Aorta (tissue), 5 donors: ENCODE measurements at regions not wholly inside any gene's neighbourhood (a gene's known extent, or its start where the extent isn't known, plus 50 kb on each side); places are given as distances from the start of the nearest gene placed in this dataset.

Experiments used
- ATAC-seq: fragments of 200-7000 bp; cut with Tn5 transposase; one replicate; pipeline ENCODE4 v1.9.1; 2022; ENCODE audit warnings: moderate library complexity; ENCODE audit not compliant: low FRiP score
- DNase-seq, 2 donors: peaks; one replicate each; pipeline ENCODE4 v3.0.0-alpha.2; 2020
- H3K27ac ChIP-seq, 2 donors: one replicate each; pipeline ENCODE4 v1.5.1; 2013; ENCODE audit warnings: low read length in 2 of 2, mild to moderate bottlenecking in 2 of 2, moderate library complexity in 2 of 2, control low read depth in 1 of 2, inconsistent platforms in 1 of 2, low read depth in 1 of 2
- H3K27me3 ChIP-seq, 2 donors: one replicate each; pipeline ENCODE4 v1.6.1; 2013; ENCODE audit warnings: control low read depth in 1 of 2, low read length in 1 of 2, mild to moderate bottlenecking in 1 of 2, moderate library complexity in 1 of 2; ENCODE audit not compliant: insufficient read depth in 2 of 2, control insufficient read depth in 1 of 2
- H3K36me3 ChIP-seq, 2 donors: one replicate each; pipeline ENCODE4 v1.6.1; 2013; ENCODE audit warnings: control low read depth in 1 of 2, low read length in 1 of 2, mild to moderate bottlenecking in 1 of 2; ENCODE audit not compliant: insufficient read depth in 2 of 2, control insufficient read depth in 1 of 2
- H3K4me1 ChIP-seq, 2 donors: one replicate each; pipeline ENCODE4 v1.6.1; 2013; ENCODE audit warnings: low read length in 2 of 2, control low read depth in 1 of 2, mild to moderate bottlenecking in 1 of 2, moderate library complexity in 1 of 2; ENCODE audit not compliant: insufficient read depth in 2 of 2, control insufficient read depth in 1 of 2
- H3K4me3 ChIP-seq, 2 donors: one replicate each; pipeline ENCODE4 v1.5.1; 2013; ENCODE audit warnings: low read length in 2 of 2, control low read depth in 1 of 2, mild to moderate bottlenecking in 1 of 2
- H3K9me3 ChIP-seq: one replicate; pipeline ENCODE4 v1.6.1; 2013; ENCODE audit warnings: mild to moderate bottlenecking, low read length; ENCODE audit not compliant: control insufficient read depth
- WGBS, 2 donors: extraction: QIAGEN DNeasy Blood & Tissue Kit; methylation state at CpG; one replicate each; pipeline ENCODE4 v1.1.7; 2013; 5-methylcytosine and 5-hydroxymethylcytosine counted together
- intact Hi-C, 2 donors: fragments of 100-400 bp; cut with DNase I; formaldehyde crosslinking; loops; one replicate each; pipeline versions ENCODE4 v1.14.2 to v1.15.0; 2022
- donor health status: healthy with polysubstance abuse.
- donor health status: Bipolar disorder and iron deficiency.
- donor health status: DM: no; HTN: no; CAD: no.
- donor health status: DM: no; HTN: no; CAD: no.
- donor health status: DM: yes; HTN: yes; CAD: no.

DNA sequence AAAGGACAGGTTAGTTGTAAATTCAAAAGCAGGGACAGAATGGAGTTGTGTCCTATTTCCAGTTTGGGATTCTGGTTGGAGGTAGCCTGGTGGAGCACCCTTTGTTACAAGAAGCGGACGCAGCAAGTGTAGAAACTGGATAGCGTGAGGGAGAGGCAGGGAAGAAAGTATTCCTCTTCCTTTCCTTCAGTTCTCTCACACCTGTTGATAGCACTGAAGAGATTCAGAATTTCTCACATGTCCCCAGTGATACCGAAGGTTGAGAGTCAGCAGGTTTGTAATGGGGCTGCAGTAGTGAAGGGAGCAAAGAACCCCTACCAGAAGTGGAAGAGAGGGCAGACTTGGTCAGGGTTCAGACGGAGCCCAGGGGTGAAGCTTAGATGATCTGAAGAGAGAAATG is 399.2 kb downstream of the SPRY2 start:
- Histone ChIP-seq H3K4me1 (peaks cover 0 to 2% of the 10 kb centered on the region in 2 donors), H3K27me3 (no peaks in the 10 kb centered on the region), H3K27ac (no peak overlapping the region), H3K9me3 (no peaks in the 10 kb centered on the region), H3K36me3 (no peaks in the 10 kb centered on the region), H3K4me3 (no peak overlapping the region)
- DNase-seq, result no peak
- intact Hi-C loops, result no loop called here
- WGBS, 2 donors, result 94 to 98% methylated on average over 5 of the region's 5 CpGs
- no peak for ATAC-seq

DNA sequence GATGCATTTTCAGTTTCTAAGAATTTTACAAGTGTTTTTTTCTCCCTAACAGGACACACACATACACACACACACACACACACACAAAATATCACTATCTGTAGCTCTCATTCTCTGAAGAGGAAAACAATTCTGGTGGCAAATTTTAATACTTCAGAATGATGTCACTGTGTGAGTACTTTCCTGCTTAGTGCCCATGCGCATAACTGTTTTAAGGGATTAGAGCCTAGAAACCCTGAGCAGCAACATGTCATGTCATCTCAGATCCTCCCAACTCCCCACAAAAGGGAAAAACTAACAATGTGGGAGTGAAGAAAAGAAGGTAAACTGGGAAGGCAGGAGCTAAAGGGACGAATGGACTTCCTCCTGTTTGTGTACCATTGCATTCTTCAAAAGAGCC is 401.2 kb downstream of the SPRY2 start:
- DNase-seq (no peak), ATAC-seq (no peak)
- no peaks in the 10 kb centered on the region for H3K27me3 ChIP-seq
- intact Hi-C loops, result loop anchor here (5.0 to 10.0 kb wide), 7 partner anchors 108 to 535 kb away; partner anchors contain the start of genes RBM26 (in 1 of the 2) and SPRY2 (in 1 of the 2)
- H3K4me3 ChIP-seq, result no peak overlapping the region
- WGBS, 2 donors, result 68% methylated on average over 2 of the region's 2 CpGs
- no peak overlapping the region for H3K27ac ChIP-seq
- H3K9me3 ChIP-seq, result no peaks in the 10 kb centered on the region
- H3K36me3 ChIP-seq, result no peaks in the 10 kb centered on the region
- H3K4me1 ChIP-seq, result peaks cover 2 to 3% of the 10 kb centered on the region in 2 donors

DNA sequence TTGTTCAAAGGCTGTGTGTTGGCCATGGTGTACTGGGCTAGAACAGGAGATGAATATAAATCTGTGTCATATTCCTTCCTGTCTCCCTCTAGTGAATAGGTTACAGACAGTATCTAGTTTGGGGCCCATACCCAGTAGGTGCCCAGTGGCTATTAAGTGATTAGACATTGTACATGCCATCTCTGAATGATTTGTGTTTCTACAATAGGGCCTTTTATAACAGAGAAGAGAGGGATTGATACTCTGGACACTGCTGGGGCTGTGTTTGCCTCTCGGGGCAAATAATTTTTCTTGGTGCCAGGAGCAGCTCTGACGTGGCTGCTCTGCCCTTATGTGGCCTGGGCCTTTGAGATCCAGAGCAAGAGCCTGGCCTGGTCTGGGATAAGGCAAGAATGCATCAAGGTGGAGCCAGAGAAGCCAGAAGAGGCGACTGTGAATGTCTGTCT is 403.1 kb downstream of the SPRY2 start:
- Histone ChIP-seq H3K4me3 (no peak overlapping the region), H3K27me3 (no peaks in the 10 kb centered on the region), H3K4me1 (peaks cover 2 to 3% of the 10 kb centered on the region in 2 donors), H3K9me3 (no peaks in the 10 kb centered on the region), H3K27ac (peak overlapping the region; percentile 67 to 80), H3K36me3 (no peaks in the 10 kb centered on the region)
- DNase-seq (peak in 1 of 2 donors; percentile 25), ATAC-seq (no peak)
- intact Hi-C loops, result loop anchor here (5.0 to 10.0 kb wide), 7 partner anchors 110 to 533 kb away; partner anchors contain the start of genes RBM26 (in 1 of the 2) and SPRY2 (in 1 of the 2)
- 38 to 41% methylated on average over 3 of the region's 3 CpGs for WGBS, 2 donors

DNA sequence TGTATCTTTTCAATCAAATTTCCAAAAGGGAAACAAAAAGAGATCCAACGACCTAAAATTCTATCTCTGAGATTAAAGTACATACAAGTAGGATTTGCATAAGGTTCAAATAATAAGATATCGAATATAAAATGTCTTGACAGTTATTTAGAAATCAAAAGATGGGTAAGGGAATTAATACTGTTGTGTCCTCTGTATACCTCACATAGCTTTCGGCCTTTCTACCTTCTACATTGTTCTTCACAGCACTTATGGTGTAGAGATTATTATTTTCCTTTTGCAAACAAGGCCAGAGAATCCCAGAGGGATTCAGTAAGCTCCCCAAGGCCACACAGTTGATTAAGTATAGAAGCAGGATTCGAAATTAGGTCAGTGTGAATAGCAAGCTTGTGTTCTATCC is 403.6 kb downstream of the SPRY2 start:
- intact Hi-C loops, result loop anchor here (5.0 to 10.0 kb wide), 7 partner anchors 110 to 533 kb away; partner anchors contain the start of genes RBM26 (in 1 of the 2) and SPRY2 (in 1 of the 2)
- no peaks in the 10 kb centered on the region for H3K27me3 ChIP-seq
- H3K27ac ChIP-seq, result peak overlapping the region in 1 of 2 donors; percentile 67
- no peak for ATAC-seq
- no peaks in the 10 kb centered on the region for H3K36me3 ChIP-seq
- DNase-seq, result no peak
- 79 to 88% methylated on average over 4 of the region's 4 CpGs for WGBS, 2 donors
- no peaks in the 10 kb centered on the region for H3K9me3 ChIP-seq
- H3K4me3 ChIP-seq, result no peak overlapping the region
- peaks cover 2 to 3% of the 10 kb centered on the region in 2 donors for H3K4me1 ChIP-seq

DNA sequence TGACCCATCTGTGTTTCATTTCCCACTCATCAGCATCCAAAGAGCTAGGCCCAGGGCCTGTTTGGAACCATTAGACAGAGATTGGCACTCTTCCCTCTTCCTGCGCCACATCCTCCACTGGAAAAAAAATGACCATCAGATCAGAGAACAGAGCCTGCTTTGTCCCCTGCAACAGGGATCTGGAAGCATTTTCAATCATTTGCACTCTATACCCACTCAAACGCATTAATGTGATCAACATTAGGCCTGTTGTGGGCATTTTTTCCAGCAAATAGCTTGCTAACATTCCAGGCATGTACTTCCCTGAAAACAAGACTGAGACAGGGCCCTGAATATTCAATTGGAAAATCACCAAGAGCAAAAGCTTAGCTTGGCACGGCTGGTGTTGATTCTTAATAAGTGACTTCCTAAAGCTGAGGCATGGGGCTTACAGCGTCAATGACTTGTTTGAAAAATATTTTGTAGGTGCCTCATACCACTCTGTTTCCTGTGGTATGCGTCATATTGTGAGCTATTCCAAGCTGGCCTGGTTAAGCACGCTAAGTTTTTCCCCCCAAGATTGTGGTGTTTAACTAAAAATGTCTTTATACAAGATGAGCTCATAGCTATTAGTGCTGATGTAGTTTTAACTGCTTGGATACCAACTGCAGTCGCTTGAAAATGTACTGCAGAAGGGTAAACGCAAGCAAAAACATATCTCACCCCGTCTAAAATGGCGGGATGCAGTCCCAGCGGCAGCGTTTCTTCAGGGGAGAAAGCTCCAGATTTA is 404.4 kb downstream of the SPRY2 start:
- Histone ChIP-seq H3K9me3 (no peaks in the 10 kb centered on the region), H3K27ac (peak overlapping the region; percentile 98 to 99), H3K27me3 (no peaks in the 10 kb centered on the region), H3K4me1 (peaks cover 2 to 3% of the 10 kb centered on the region in 2 donors), H3K4me3 (no peak overlapping the region), H3K36me3 (no peaks in the 10 kb centered on the region)
- 5 to 6% methylated on average over 12 of the region's 12 CpGs for WGBS, 2 donors
- intact Hi-C loops, result loop anchor here (5.0 to 10.0 kb wide), 7 partner anchors 111 to 532 kb away; partner anchors contain the start of genes RBM26 (in 1 of the 2) and SPRY2 (in 1 of the 2)
- peak; percentile 91 for ATAC-seq
- DNase-seq, result peak; percentile 39 to 52

DNA sequence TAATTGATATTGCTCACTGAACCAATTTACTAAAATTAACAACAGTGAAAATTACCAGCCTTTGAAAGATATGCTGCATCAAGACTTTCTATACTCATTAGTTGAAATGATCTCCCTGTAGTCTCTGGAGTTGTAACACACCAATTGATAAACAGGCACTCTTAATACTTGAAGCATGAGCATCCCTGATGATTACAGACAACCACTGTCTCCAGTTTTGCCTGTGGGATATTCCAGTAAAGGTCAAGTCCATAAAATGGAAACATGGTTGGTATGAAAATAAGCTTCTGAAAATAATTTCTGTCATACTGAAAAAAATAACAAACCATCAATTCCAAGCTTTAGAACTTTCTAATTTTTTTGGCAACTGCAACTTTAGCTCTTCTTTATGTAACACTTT is 405.8 kb downstream of the SPRY2 start:
- ATAC-seq (no peak), DNase-seq (no peak)
- Histone ChIP-seq H3K36me3 (no peaks in the 10 kb centered on the region), H3K27me3 (no peaks in the 10 kb centered on the region), H3K27ac (no peak overlapping the region), H3K4me3 (no peak overlapping the region), H3K9me3 (no peaks in the 10 kb centered on the region), H3K4me1 (peaks cover 2 to 3% of the 10 kb centered on the region in 2 donors)
- intact Hi-C loops, result loop anchor here (5.0 to 10.0 kb wide), 7 partner anchors 112 to 530 kb away; partner anchors contain the start of genes RBM26 (in 1 of the 2) and SPRY2 (in 1 of the 2)

DNA sequence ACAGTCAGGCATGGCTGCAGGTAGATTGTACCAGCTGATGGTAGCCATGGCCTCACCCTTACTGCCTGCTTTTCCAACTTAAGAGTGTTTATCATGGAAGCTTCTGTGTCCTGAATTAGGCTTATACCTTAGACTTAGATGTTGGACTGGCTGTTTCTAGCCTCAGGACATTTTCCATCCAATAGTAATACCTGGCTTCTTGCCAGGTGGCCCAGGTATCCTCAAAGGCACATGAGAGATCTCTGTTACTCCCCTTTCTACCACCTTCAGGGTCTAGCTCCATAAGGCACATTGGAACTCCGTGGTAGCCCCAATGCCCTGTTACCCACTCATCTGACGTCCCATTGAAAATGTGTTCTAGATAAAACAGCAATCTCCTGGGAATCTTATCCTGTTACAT is 407.5 kb downstream of the SPRY2 start:
- intact Hi-C loops, result loop anchor here in 1 of 2 donors (10.0 kb wide), 2 partner anchors 401 to 529 kb away; partner anchors contain the start of gene RBM26

DNA sequence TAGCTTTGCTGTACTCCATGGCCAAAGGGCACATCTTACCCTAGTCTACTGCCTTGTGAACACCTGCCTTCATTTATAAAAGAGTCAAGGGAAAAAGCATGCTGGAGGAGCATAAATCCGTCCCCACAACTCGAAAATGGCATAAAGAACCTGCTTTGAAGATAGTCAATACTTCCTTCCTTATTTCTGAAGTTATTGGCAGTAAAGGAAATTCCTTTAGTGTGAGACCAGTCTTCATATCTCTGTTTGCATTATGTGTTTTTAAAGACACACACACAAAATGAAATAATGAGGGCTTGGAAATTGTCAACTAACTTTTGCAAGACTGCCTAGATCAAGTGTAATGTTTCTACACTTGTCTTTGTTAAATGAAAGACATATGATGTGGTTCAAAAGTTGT is 408.4 kb downstream of the SPRY2 start:
- Histone ChIP-seq H3K36me3 (no peaks in the 10 kb centered on the region), H3K4me3 (no peak overlapping the region), H3K9me3 (no peaks in the 10 kb centered on the region), H3K4me1 (peaks cover 0 to 3% of the 10 kb centered on the region in 2 donors), H3K27ac (no peak overlapping the region), H3K27me3 (no peaks in the 10 kb centered on the region)
- intact Hi-C loops, result loop anchor here in 1 of 2 donors (10.0 kb wide), 2 partner anchors 402 to 528 kb away; partner anchors contain the start of gene RBM26
- no peak for DNase-seq
- ATAC-seq, result no peak
- WGBS, 2 donors, result 14 to 24% methylated on average over 2 of the region's 2 CpGs

More for the DNA sequence above, 407.5 kb downstream of the SPRY2 start:
- H3K9me3 ChIP-seq, result no peaks in the 10 kb centered on the region
- H3K36me3 ChIP-seq, result no peaks in the 10 kb centered on the region
- no peak overlapping the region for H3K27ac ChIP-seq
- DNase-seq (no peak), ATAC-seq (no peak)
- no peak overlapping the region for H3K4me3 ChIP-seq
- no peaks in the 10 kb centered on the region for H3K27me3 ChIP-seq
- 93 to 96% methylated on average over 2 of the region's 2 CpGs for WGBS, 2 donors
- peaks cover 2 to 3% of the 10 kb centered on the region in 2 donors for H3K4me1 ChIP-seq
